GM12891 (cell line): ENCODE measurements at regions not wholly inside any gene's neighbourhood (a gene's known extent, or its start where the extent isn't known, plus 50 kb on each side); places are given as distances from the start of the nearest gene placed in this dataset.

Source experiments
- PAX5 ChIP-seq: IDR thresholded peaks from 2 replicates; pipeline ENCODE4 v1.6.1; 2011; ENCODE audit warnings: low read length, moderate library complexity, mild to moderate bottlenecking; ENCODE audit not compliant: insufficient read depth, severe bottlenecking
- POLR2A ChIP-seq: IDR thresholded peaks from 2 replicates; pipeline ENCODE4 v1.6.1; 2011; ENCODE audit warnings: low read depth, low read length, control low read depth
- POLR2AphosphoS5 ChIP-seq: IDR thresholded peaks from 2 replicates; pipeline ENCODE4 v1.6.1; 2011; ENCODE audit warnings: low read depth, low read length, control low read depth
- POU2F2 ChIP-seq: IDR thresholded peaks from 2 replicates; pipeline ENCODE4 v1.6.1; 2011; ENCODE audit warnings: low read depth, mild to moderate bottlenecking, control low read depth, low read length, moderate library complexity
- SPI1 ChIP-seq: IDR thresholded peaks from 2 replicates; pipeline ENCODE4 v1.6.1; 2011; ENCODE audit warnings: low read depth, low read length, control low read depth
- TAF1 ChIP-seq: IDR thresholded peaks from 2 replicates; pipeline ENCODE4 v1.6.1; 2011; ENCODE audit warnings: low read depth, low read length, control low read depth

- no peak for TF ChIP-seq SPI1
- TF ChIP-seq PAX5 = no peak
- TF ChIP-seq POLR2A = no peak
- TF ChIP-seq POLR2AphosphoS5 = no peak
- TF ChIP-seq TAF1 = no peak
- no peak for TF ChIP-seq POU2F2
Observed at GRCh38 chr2:122210065-122210464, 454.6 kb downstream of the TSN start.
